RWPE1 (cell line): ENCODE measurements at regions not wholly inside any gene's neighbourhood (a gene's known extent, or its start where the extent isn't known, plus 50 kb on each side); places are given as distances from the start of the nearest gene placed in this dataset.

ENCODE experiments used
- CTCF ChIA-PET: fragments of 350-600 bp; sonication (Branson Sonifier 250); formaldehyde crosslinking; extraction: SDS; loops from one replicate; lab custom pipeline; 2021; lab: Yijun Ruan, JAX
- POLR2A ChIA-PET: fragments of 400-600 bp; formaldehyde crosslinking; extraction: SDS; loops from one replicate; lab custom pipeline; 2020; ENCODE audit warnings: antibody characterized with exemption; ENCODE audit not compliant: low non-redundant PET; lab: Yijun Ruan, JAX
- DNase-seq: peaks from one replicate; pipeline ENCODE4 v3.0.0; 2012; ENCODE audit warnings: low spot score
- H3K27ac ChIP-seq: fragments of 450-650 bp; 2 replicates; pipeline ENCODE4 v1.5.1; 2017
- CTCF ChIP-seq: fragments of 450-650 bp; conservative IDR thresholded peaks from 2 replicates; pipeline ENCODE4 v1.5.1; 2017; ENCODE audit warnings: low read depth, mild to moderate bottlenecking

- CTCF ChIA-PET: no interaction called here
- DNase-seq: no peak
- POLR2A ChIA-PET: no interaction called here
Observed at GRCh38 chr11:29002816-29003215, 894.6 kb downstream of the METTL15 start.

GRCh38 chr11:28999620-29000019, 891.4 kb downstream of the METTL15 start:
- ChIA-PET POLR2A (no interaction called here), CTCF (no interaction called here)
- no peak for DNase-seq
- H3K27ac ChIP-seq: no peak overlapping the region
- TF ChIP-seq CTCF: no peak

More at GRCh38 chr11:29002816-29003215, 894.6 kb downstream of the METTL15 start:
- no peak overlapping the region for H3K27ac ChIP-seq
- TF ChIP-seq CTCF: no peak

DNA sequence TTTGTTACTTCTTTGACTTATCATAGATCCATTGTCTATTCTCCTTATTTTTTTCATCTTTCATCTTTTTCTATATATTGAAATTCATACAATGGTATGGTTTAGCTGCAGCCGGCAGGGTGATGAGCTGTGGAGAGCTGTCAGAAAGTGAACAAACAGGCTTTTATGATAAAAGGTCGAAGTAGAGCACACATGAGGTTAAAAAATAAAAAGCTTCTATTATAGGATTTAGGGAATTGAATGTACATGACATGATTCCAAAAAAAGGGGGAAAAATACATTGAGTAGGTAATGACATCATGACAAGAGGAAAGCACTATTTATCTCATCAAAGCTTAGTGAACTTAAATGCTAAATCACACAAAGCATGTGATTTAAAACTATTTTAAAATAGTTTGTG, 884.8 kb downstream of the METTL15 start:
- POLR2A ChIA-PET: no interaction called here
- CTCF ChIA-PET: no interaction called here

DNA sequence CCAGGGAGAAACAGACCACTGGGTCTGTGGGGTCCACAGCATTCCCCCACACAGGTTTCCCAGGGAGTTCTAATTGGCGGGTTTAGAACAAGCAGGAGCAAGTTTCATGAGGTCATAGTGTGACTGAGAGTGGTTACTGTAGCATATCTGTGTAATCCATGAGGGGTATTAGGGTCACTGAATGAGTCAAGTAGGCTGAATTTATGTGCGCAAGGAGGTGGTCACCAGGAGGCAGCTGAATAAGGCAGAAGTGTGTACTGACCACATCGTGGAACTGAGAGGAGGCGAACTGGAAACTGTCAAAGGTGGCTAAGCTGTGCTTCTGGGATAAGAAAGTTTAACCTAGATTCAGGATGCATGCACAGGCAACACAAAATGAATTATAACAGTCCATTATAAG, 876.0 kb downstream of the METTL15 start:
- DNase-seq: no peak
- H3K27ac ChIP-seq: no peak overlapping the region
- no peak for TF ChIP-seq CTCF
- ChIA-PET POLR2A (no interaction called here), CTCF (interaction anchor here (0.6 kb wide), 1 partner anchor 9 kb away, joined by 3 read pairs; no protein-coding TSS in a partner anchor)

More for the DNA sequence above, 884.8 kb downstream of the METTL15 start:
- DNase-seq: no peak
- TF ChIP-seq CTCF: no peak
- H3K27ac ChIP-seq: no peak overlapping the region

GRCh38 chr11:28983780-28984179, 875.6 kb downstream of the METTL15 start:
- no peak for DNase-seq
- ChIA-PET POLR2A (no interaction called here), CTCF (interaction anchor here (0.6 kb wide), 1 partner anchor 10 kb away, joined by 3 read pairs; no protein-coding TSS in a partner anchor)
- H3K27ac ChIP-seq: no peak overlapping the region
- TF ChIP-seq CTCF: no peak

DNA sequence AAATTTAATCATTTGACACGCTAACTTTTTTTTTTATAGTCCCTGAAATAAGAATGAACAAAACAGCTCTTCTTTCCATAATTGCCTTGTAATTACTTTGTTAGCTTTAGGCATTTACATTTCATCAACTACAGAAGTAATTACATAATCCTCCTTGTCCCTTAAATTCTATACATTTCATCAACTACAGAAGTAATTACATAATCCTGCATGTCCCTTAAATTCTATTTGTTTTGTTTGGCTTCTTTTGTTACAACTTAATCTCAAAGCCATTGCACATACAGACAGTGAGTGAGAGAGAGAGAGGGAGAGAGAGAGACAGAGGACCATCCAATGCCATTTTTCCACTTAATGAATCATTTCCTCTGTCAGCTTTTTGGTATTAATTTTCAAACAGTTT, 873.2 kb downstream of the METTL15 start:
- POLR2A ChIA-PET: no interaction called here
- CTCF ChIA-PET: no interaction called here
- H3K27ac ChIP-seq: no peak overlapping the region
- no peak for TF ChIP-seq CTCF
- no peak for DNase-seq

GRCh38 chr11:28976801-28977145, 868.6 kb downstream of the METTL15 start:
- POLR2A ChIA-PET: no interaction called here
- no peak overlapping the region for H3K27ac ChIP-seq
- CTCF ChIA-PET: no interaction called here
- TF ChIP-seq CTCF: no peak
- no peak for DNase-seq
